Central memory CD8-positive, alpha-beta T cell (primary cell): ENCODE measurements at regions not wholly inside any gene's neighbourhood (a gene's known extent, or its start where the extent isn't known, plus 50 kb on each side); places are given as distances from the start of the nearest gene placed in this dataset.

ENCODE experiments used
- ATAC-seq: fragments of 150-1000 bp; cut with Tn5 transposase; replicated peaks from 2 replicates; pipeline ENCODE4 v1.10.0; 2022; ENCODE audit warnings: mild to moderate bottlenecking, moderate FRiP score, moderate number of reproducible peaks; ENCODE audit not compliant: poor library complexity, severe bottlenecking; ENCODE audit errors: extremely low read depth
- DNase-seq, 2 donors: peaks; one replicate each; pipeline ENCODE4 v3.0.0; 2021; ENCODE audit warnings: low spot score in 2 of 2
- H3K27ac Mint-ChIP-seq: one replicate; pipeline ENCODE4 v1.8.0; 2022; ENCODE audit warnings: low read depth, mild to moderate bottlenecking, moderate library complexity, mixed read lengths
- H3K27me3 Mint-ChIP-seq: one replicate; pipeline ENCODE4 v1.8.0; 2022; ENCODE audit warnings: mixed read lengths
- H3K36me3 Mint-ChIP-seq: one replicate; pipeline ENCODE4 v1.8.0; 2022; ENCODE audit warnings: mild to moderate bottlenecking, moderate library complexity, mixed read lengths; ENCODE audit not compliant: insufficient read depth
- H3K4me1 Mint-ChIP-seq: one replicate; pipeline ENCODE4 v1.8.0; 2022; ENCODE audit warnings: mixed read lengths
- H3K4me3 Mint-ChIP-seq: one replicate; pipeline ENCODE4 v1.8.0; 2022; ENCODE audit warnings: mild to moderate bottlenecking, moderate library complexity, mixed read lengths
- H3K9me3 Mint-ChIP-seq: one replicate; pipeline ENCODE4 v1.8.0; 2022; ENCODE audit warnings: mixed read lengths

DNA sequence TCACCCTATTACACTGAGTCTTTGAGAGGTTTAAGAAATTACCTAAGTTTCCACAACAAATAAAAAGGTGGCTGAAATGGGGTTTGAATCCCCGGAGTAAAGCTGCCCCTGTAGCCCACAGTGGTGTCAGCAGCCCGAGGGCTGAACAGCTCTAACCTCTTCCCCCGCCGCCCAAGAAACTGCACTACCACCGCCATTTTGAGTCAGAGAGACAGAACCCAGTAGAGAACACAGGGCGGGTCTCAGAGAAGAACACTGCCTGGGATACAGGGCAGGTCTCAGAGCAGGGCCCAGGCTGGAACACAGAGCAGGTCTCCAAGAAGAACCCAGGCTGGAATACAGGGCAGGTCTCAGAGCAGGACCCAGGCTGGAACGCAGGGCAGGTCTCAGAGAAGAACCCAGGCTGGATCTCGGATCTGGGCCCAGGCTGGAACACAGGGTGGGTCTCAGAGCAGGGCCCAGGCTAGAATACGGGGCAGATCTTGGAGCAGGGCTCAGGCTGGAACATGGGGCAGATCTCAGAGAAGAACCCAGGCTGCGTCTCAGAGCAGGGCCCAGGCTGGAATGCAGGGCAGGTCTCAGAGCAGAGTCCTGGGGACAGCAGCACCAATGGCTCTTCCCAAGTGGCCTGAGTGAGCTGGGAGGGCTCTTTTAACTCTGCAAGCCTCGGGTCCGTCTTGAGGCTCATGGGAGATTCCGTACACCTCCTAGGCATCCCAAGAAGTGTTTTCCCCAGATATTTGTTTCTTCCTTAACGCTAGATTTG lies 85.9 kb upstream of the LANCL2 start:
- ATAC-seq: no peak
- no peaks in the 10 kb centered on the region for H3K9me3 Mint-ChIP-seq
- H3K36me3 Mint-ChIP-seq: no peaks in the 10 kb centered on the region
- H3K27me3 Mint-ChIP-seq: no peaks in the 10 kb centered on the region
- H3K4me1 Mint-ChIP-seq: peaks cover 10% of the 10 kb centered on the region
- DNase-seq: no peak
- H3K4me3 Mint-ChIP-seq: no peak overlapping the region
- peak overlapping the region; percentile 73 for H3K27ac Mint-ChIP-seq

DNA sequence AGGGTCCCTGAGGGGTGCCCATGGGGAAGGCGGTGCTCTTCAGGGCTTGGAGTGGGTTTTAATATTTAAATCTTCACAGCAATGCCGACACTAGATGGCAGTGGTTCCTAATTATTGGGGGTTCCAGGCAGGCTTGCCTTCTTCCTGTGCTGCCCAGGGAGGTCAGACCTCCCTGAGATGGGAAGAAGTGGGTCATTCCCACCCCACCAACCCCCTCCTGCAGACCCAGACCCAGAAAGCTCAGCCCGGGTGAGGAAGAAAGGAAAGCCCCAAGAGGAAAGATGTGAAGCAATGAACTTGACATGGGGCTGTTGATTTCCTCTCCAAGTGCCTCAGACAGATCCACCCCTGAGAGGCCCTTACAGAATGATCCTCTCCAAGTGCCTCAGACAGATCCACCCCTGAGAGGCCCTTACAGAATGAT lies 85.1 kb upstream of the LANCL2 start:
- no peaks in the 10 kb centered on the region for H3K36me3 Mint-ChIP-seq
- H3K4me3 Mint-ChIP-seq: no peak overlapping the region
- ATAC-seq (peak; percentile 72), DNase-seq (peak; percentile 33 to 47)
- no peaks in the 10 kb centered on the region for H3K9me3 Mint-ChIP-seq
- peaks cover 10% of the 10 kb centered on the region for H3K4me1 Mint-ChIP-seq
- peak overlapping the region; percentile 73 for H3K27ac Mint-ChIP-seq
- no peaks in the 10 kb centered on the region for H3K27me3 Mint-ChIP-seq

DNA sequence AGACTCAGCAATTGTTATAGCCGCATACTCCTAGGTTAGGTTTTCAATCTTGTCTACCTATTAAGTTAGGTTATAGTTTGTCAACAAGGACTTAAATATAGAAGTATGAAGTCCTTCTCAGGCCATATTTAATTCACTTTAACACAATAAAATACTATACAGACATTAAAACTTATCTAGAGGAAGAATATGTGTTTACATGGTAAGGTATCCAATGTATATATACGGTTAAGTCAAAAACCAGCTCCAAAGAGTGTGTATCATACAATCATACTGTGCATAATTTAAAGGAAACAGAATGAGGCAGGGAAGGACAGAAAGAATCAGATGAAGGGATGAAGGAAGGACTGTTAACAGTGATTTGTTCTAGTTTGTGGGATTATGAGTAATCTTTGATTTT lies 79.5 kb upstream of the LANCL2 start:
- no peak for ATAC-seq
- no peaks in the 10 kb centered on the region for H3K9me3 Mint-ChIP-seq

GRCh38 chr7:55286666-55287065 lies 78.5 kb upstream of the LANCL2 start:
- Mint-ChIP-seq H3K27me3 (no peaks in the 10 kb centered on the region), H3K9me3 (no peaks in the 10 kb centered on the region), H3K4me3 (no peak overlapping the region), H3K27ac (no peak overlapping the region), H3K36me3 (no peaks in the 10 kb centered on the region), H3K4me1 (no peaks in the 10 kb centered on the region)
- DNase-seq: no peak
- no peak for ATAC-seq

More for the DNA sequence above, 79.5 kb upstream of the LANCL2 start:
- no peak for DNase-seq
- H3K27ac Mint-ChIP-seq: no peak overlapping the region
- H3K27me3 Mint-ChIP-seq: no peaks in the 10 kb centered on the region
- H3K36me3 Mint-ChIP-seq: no peaks in the 10 kb centered on the region
- H3K4me3 Mint-ChIP-seq: no peak overlapping the region
- H3K4me1 Mint-ChIP-seq: no peaks in the 10 kb centered on the region

- H3K36me3 Mint-ChIP-seq: no peaks in the 10 kb centered on the region
- DNase-seq (no peak), ATAC-seq (peak; percentile 28)
- H3K27me3 Mint-ChIP-seq: no peaks in the 10 kb centered on the region
- no peaks in the 10 kb centered on the region for H3K4me1 Mint-ChIP-seq
- no peak overlapping the region for H3K4me3 Mint-ChIP-seq
- H3K27ac Mint-ChIP-seq: no peak overlapping the region
- no peaks in the 10 kb centered on the region for H3K9me3 Mint-ChIP-seq
Observed at GRCh38 chr7:55288070-55288824, 76.9 kb upstream of the LANCL2 start.

DNA sequence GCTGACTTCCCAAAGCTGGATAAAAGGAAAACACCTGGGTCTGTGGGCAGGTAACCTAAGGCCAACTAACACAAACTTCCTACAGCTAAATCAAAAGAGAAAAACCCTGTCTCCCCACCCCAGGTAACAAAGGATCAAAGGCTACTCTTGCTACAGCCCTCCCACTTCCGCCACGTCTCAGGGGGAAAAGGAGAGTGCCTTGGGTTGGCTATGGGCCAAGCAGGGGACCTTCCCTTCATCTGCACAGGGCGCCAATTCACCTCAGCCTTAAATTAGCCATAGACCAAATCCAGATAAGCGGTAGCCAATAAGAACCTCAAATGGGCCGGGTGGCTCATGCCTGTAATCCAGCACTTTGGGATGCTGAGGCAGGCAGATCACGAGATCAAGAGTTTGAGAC lies 69.1 kb upstream of the LANCL2 start:
- Mint-ChIP-seq H3K9me3 (no peaks in the 10 kb centered on the region), H3K4me3 (no peak overlapping the region), H3K4me1 (no peaks in the 10 kb centered on the region), H3K27me3 (no peaks in the 10 kb centered on the region), H3K36me3 (no peaks in the 10 kb centered on the region), H3K27ac (no peak overlapping the region)
- ATAC-seq: no peak
- DNase-seq: no peak

GRCh38 chr7:55299273-55299967 lies 65.7 kb upstream of the LANCL2 start:
- Mint-ChIP-seq H3K27ac (no peak overlapping the region), H3K4me3 (no peak overlapping the region), H3K27me3 (no peaks in the 10 kb centered on the region), H3K9me3 (no peaks in the 10 kb centered on the region), H3K36me3 (peaks cover 2% of the 10 kb centered on the region), H3K4me1 (peaks cover 16% of the 10 kb centered on the region)
- no peak for ATAC-seq
- DNase-seq: no peak

DNA sequence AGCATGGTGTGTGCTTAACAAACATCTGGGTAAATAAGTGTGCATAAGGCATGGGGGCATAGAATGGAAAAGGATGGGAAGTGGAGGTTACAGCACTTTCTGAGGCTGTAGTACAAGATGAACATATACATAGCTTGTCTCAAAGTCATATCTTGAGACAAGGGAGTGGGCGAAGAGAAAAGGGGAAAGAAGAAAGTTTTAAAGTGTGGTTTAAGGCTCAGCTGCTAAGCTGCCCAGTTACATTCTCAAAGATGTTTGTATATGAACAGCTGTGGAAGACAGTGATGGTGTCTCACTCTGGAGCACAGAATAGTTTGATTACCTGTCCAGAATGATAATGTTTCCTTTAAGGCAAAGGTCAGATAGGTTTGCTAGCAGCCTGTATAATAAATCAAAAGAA lies 61.9 kb upstream of the LANCL2 start:
- Mint-ChIP-seq H3K27me3 (no peaks in the 10 kb centered on the region), H3K4me1 (peaks cover 42% of the 10 kb centered on the region), H3K27ac (no peak overlapping the region), H3K9me3 (no peaks in the 10 kb centered on the region), H3K36me3 (peaks cover 2% of the 10 kb centered on the region), H3K4me3 (no peak overlapping the region)
- no peak for ATAC-seq
- no peak for DNase-seq

GRCh38 chr7:55304018-55304762 lies 60.9 kb upstream of the LANCL2 start:
- no peak for ATAC-seq
- Mint-ChIP-seq H3K27ac (no peak overlapping the region), H3K36me3 (peaks cover 9% of the 10 kb centered on the region), H3K4me3 (no peak overlapping the region), H3K9me3 (no peaks in the 10 kb centered on the region), H3K4me1 (peaks cover 52% of the 10 kb centered on the region), H3K27me3 (no peaks in the 10 kb centered on the region)
- no peak for DNase-seq

GRCh38 chr7:55305135-55305534 lies 60.0 kb upstream of the LANCL2 start:
- peaks cover 61% of the 10 kb centered on the region for H3K4me1 Mint-ChIP-seq
- no peak overlapping the region for H3K27ac Mint-ChIP-seq
- no peak overlapping the region for H3K4me3 Mint-ChIP-seq
- H3K36me3 Mint-ChIP-seq: peaks cover 16% of the 10 kb centered on the region
- no peak for DNase-seq
- H3K9me3 Mint-ChIP-seq: no peaks in the 10 kb centered on the region
- ATAC-seq: no peak
- no peaks in the 10 kb centered on the region for H3K27me3 Mint-ChIP-seq

GRCh38 chr7:55306331-55306730 lies 58.8 kb upstream of the LANCL2 start:
- Mint-ChIP-seq H3K27me3 (no peaks in the 10 kb centered on the region), H3K27ac (no peak overlapping the region), H3K4me1 (peaks cover 71% of the 10 kb centered on the region)

GRCh38 chr7:55307123-55307916 lies 57.8 kb upstream of the LANCL2 start:
- ATAC-seq (no peak), DNase-seq (no peak)
- Mint-ChIP-seq H3K27ac (no peak overlapping the region), H3K27me3 (no peaks in the 10 kb centered on the region), H3K9me3 (no peaks in the 10 kb centered on the region), H3K4me3 (no peak overlapping the region), H3K36me3 (peaks cover 14% of the 10 kb centered on the region), H3K4me1 (peaks cover 75% of the 10 kb centered on the region)

More at GRCh38 chr7:55306331-55306730, 58.8 kb upstream of the LANCL2 start:
- no peaks in the 10 kb centered on the region for H3K9me3 Mint-ChIP-seq
- H3K4me3 Mint-ChIP-seq: no peak overlapping the region
- DNase-seq (no peak), ATAC-seq (no peak)
- H3K36me3 Mint-ChIP-seq: peaks cover 16% of the 10 kb centered on the region
